ENCODE measurements at regions not wholly inside any gene's neighbourhood (a gene's known extent, or its start where the extent isn't known, plus 50 kb on each side); places are given as distances from the start of the nearest gene placed in this dataset.

DNA sequence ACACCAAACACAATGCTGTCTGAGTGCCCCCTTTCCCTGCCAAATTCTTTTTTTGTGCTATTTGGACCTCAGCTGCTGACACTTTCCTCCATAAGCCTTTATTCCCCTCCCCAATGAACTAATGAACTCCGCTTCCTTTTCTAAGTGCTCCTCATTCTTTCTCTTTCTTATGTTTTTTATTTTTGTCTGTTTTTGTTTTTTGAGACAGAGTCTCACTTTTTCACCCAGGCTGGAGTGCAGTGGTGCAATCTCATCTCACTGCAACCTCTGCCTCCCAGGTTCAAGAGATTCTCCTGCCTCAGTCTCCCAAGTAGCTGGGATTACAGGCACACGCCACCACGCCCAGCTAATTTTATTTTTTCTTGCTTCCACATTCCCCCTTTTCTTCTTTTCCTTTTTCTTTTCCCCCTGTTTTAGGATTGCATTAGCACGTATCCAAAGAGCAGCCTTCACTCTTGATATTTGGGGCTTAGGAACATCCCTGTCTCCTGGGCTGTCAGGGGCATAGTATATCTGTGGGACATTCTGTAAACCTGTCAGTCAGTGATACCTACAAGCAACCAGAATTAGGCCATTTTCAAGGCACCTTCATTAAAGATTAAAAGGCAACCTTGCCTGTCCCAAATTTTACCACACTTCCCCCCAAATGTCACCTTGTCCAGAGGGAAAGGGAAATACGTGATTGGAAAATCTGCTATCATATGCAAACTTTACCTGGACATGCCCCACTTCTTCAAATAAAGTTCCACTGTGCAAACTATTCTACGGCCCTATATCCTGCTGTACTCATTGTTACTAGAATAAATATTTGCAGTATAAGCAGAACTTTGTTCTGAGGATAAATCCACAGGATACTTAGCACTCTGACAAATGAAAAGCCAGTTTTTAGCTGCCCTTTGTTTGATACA lies 65.1 kb upstream of the ACSL3 start:
- no peaks in the 10 kb centered on the region for H3K27me3 ChIP-seq
- no peak overlapping the region for H3K27ac ChIP-seq
- H3K4me1 ChIP-seq: peaks cover 0 to 56% (median 13%) of the 10 kb centered on the region in 10 experiments; a peak in 14 of 20 replicates
- no peaks in the 10 kb centered on the region for H3K36me3 ChIP-seq
- no peaks in the 10 kb centered on the region for H3K9me3 ChIP-seq (replicated peaks in 1 of 11)
- no peak overlapping the region for H3K9ac ChIP-seq
- peak overlapping the region in 3 of 11 experiments; percentile 59 to 73 (median 68); a peak in 5 of 22 replicates for H3K4me2 ChIP-seq
- no peaks in the 10 kb centered on the region for H4K20me1 ChIP-seq
- H3K4me3 ChIP-seq: no peak overlapping the region
- no peak for TF ChIP-seq Cebpa-rat (IDR thresholded peaks at IDR 0.05)

- peak overlapping the region in 5 of 11 experiments; percentile 15 to 73 (median 59); a peak in 8 of 22 replicates for H3K4me2 ChIP-seq
- peak overlapping the region in 1 of 11 experiments; percentile 8; a peak in 1 of 22 replicates for H3K9ac ChIP-seq
- H3K27ac ChIP-seq: peak overlapping the region in 3 of 11 experiments; percentile 6 to 85 (median 79); a peak in 3 of 22 replicates
- peaks cover 0 to 55% (median 13%) of the 10 kb centered on the region in 10 experiments; a peak in 14 of 20 replicates for H3K4me1 ChIP-seq
- no peaks in the 10 kb centered on the region for H4K20me1 ChIP-seq
- H3K4me3 ChIP-seq: no peak overlapping the region
- H3K27me3 ChIP-seq: no peaks in the 10 kb centered on the region
- no peak for TF ChIP-seq Cebpa-rat (IDR thresholded peaks at IDR 0.05)
- H3K9me3 ChIP-seq (replicated peaks in 1 of 11): no peaks in the 10 kb centered on the region
- no peaks in the 10 kb centered on the region for H3K36me3 ChIP-seq
These were observed 64.3 kb upstream of the ACSL3 start for GRCh38 chr2:222796413-222797103.

DNA sequence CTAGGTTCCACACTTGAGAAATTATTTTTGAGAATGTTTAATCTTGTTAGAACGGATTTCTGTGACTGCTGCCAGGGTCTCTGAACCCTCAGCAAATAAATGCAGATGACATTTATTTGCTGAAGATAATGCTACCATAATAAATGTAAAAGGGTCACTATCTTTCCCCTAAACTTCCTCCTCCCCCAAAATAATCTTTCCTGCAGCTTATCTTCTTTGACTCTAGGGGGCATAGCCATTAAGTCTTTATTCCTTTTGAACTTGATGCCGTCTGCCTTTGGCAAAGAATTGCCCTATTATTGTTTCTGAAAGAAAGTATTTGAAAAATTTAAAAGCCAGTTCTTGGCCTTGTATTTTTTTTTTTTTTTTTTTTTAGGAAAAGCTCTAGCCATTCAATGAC lies 63.6 kb upstream of the ACSL3 start:
- H3K4me3 ChIP-seq: no peak overlapping the region
- peaks cover 0 to 48% (median 10%) of the 10 kb centered on the region in 10 experiments; a peak in 14 of 20 replicates for H3K4me1 ChIP-seq
- no peaks in the 10 kb centered on the region for H3K36me3 ChIP-seq
- H3K27ac ChIP-seq: peak overlapping the region in 3 of 11 experiments; percentile 75 to 85 (median 79); a peak in 7 of 22 replicates
- H3K27me3 ChIP-seq: no peaks in the 10 kb centered on the region
- peak overlapping the region in 4 of 11 experiments; percentile 18 to 73 (median 64); a peak in 6 of 22 replicates for H3K4me2 ChIP-seq
- no peak for TF ChIP-seq Cebpa-rat (IDR thresholded peaks at IDR 0.05)
- no peaks in the 10 kb centered on the region for H3K9me3 ChIP-seq (replicated peaks in 1 of 11)
- H4K20me1 ChIP-seq: no peaks in the 10 kb centered on the region
- peak overlapping the region in 2 of 11 experiments; percentile 16 to 25; a peak in 2 of 22 replicates for H3K9ac ChIP-seq

- no peaks in the 10 kb centered on the region for H3K9me3 ChIP-seq (replicated peaks in 1 of 11)
- no peaks in the 10 kb centered on the region for H3K27me3 ChIP-seq
- H3K4me2 ChIP-seq: peak overlapping the region in 4 of 11 experiments; percentile 44 to 73 (median 64); a peak in 8 of 22 replicates
- H3K9ac ChIP-seq: peak overlapping the region in 3 of 11 experiments; percentile 33 to 62 (median 35); a peak in 3 of 22 replicates
- no peaks in the 10 kb centered on the region for H4K20me1 ChIP-seq
- no peak overlapping the region for H3K4me3 ChIP-seq
- peaks cover 0 to 43% (median 9%) of the 10 kb centered on the region in 10 experiments; a peak in 13 of 20 replicates for H3K4me1 ChIP-seq
- H3K27ac ChIP-seq: peak overlapping the region in 5 of 11 experiments; percentile 17 to 85 (median 75); a peak in 8 of 22 replicates
- TF ChIP-seq Cebpa-rat (IDR thresholded peaks at IDR 0.05): no peak
- no peaks in the 10 kb centered on the region for H3K36me3 ChIP-seq
These were observed 63.0 kb upstream of the ACSL3 start for GRCh38 chr2:222797871-222798270.

DNA sequence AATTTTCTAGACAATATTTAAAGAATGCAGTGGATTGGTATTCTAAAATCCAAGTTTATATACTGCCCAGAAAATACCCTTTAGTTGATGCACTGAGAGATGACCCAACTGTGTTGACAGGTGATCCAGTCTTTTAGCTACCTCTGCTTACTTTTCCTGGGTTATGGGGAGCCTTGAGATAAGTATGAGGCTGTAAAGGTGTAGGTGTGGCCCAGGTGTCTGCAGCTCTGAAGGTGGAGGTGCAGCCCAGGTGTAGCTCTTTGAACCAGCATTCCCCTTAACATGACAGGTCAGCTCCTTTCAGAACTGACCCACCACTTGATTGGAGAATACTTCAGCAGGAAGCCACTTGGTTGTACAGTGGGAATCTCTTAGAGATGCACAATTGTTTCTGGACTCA lies 62.3 kb upstream of the ACSL3 start:
- Histone ChIP-seq H3K9ac (peak overlapping the region in 1 of 11 experiments; percentile 62; a peak in 2 of 22 replicates), H3K4me1 (peaks cover 0 to 43% (median 9%) of the 10 kb centered on the region in 10 experiments; a peak in 13 of 20 replicates), H3K9me3 (replicated peaks in 1 of 11) (no peaks in the 10 kb centered on the region), H3K36me3 (no peaks in the 10 kb centered on the region), H3K4me3 (no peak overlapping the region), H3K27me3 (no peaks in the 10 kb centered on the region), H3K27ac (peak overlapping the region in 5 of 11 experiments; percentile 17 to 85 (median 75); a peak in 8 of 22 replicates), H4K20me1 (no peaks in the 10 kb centered on the region), H3K4me2 (peak overlapping the region in 4 of 11 experiments; percentile 44 to 73 (median 64); a peak in 8 of 22 replicates)
- TF ChIP-seq Cebpa-rat (IDR thresholded peaks at IDR 0.05): no peak

- Histone ChIP-seq H3K27me3 (no peaks in the 10 kb centered on the region), H4K20me1 (no peaks in the 10 kb centered on the region), H3K9me3 (replicated peaks in 1 of 11) (no peaks in the 10 kb centered on the region), H3K9ac (no peak overlapping the region), H3K4me1 (peaks cover 0 to 43% (median 9%) of the 10 kb centered on the region in 10 experiments; a peak in 13 of 20 replicates), H3K4me3 (no peak overlapping the region), H3K4me2 (peak overlapping the region in 3 of 11 experiments; percentile 1 to 73 (median 68); a peak in 4 of 22 replicates), H3K36me3 (no peaks in the 10 kb centered on the region), H3K27ac (no peak overlapping the region)
- no peak for TF ChIP-seq Cebpa-rat (IDR thresholded peaks at IDR 0.05)
These were observed 61.4 kb upstream of the ACSL3 start for GRCh38 chr2:222799262-222799918.

DNA sequence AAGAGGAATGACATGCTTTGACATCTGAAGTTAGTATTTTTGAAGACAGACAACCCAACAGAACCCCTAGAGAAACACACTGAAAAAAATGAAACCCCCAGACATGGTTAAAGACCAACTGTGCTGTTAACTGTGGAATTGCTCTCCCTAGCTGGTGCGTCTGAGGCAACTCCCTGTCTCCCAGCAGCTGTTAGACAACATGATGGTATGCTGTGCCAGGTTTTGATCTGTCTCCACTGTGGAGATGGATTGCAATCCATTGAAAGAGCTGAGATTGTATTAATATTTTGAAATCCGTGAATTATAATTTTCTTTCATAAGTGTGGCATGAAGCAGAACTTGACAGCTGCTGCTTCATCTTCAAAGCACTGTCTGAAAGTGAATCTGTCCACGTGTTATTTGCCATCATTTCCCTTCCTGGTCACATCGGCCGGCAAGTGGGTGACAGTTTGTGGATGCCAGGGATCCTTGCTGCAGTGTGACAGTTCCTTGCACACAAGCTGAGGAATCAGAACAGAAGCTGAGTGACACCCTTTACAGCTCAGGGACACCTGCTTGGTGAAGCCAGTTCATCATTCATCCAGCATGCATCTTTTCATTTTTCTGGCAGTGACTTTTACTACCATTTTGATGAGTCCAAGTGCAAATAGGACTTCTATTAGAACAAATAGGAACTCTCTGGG lies 58.2 kb upstream of the ACSL3 start:
- Histone ChIP-seq H3K36me3 (no peaks in the 10 kb centered on the region), H3K9me3 (replicated peaks in 1 of 11) (no peaks in the 10 kb centered on the region), H3K27ac (no peak overlapping the region), H3K9ac (no peak overlapping the region), H3K27me3 (no peaks in the 10 kb centered on the region), H3K4me3 (no peak overlapping the region), H3K4me2 (no peak overlapping the region), H4K20me1 (no peaks in the 10 kb centered on the region), H3K4me1 (peaks cover 0 to 38% (median 9%) of the 10 kb centered on the region in 10 experiments; a peak in 13 of 20 replicates)
- TF ChIP-seq Cebpa-rat (IDR thresholded peaks at IDR 0.05): no peak

DNA sequence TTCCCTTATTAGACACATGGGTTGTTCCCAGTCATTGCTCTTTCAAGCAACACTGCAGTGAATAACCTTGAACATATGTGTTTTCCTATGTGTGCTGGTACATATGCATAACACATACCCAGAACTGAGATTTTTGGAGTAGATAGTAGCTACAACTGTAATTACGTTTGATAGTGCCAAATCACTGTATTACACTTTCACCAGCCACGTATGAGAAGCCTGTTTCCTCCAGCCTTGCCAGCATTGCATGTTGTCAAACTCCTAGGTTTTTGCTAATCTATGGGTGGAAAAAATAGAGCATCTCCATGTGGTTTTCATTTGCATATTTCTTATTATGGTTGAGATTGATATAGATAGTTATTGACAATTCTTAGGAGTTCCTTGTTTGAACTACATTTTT lies 56.5 kb upstream of the ACSL3 start:
- Histone ChIP-seq H3K9me3 (replicated peaks in 1 of 11) (no peaks in the 10 kb centered on the region), H3K4me2 (no peak overlapping the region), H3K9ac (no peak overlapping the region), H3K27ac (no peak overlapping the region), H3K4me1 (peaks cover 0 to 23% (median 7%) of the 10 kb centered on the region in 10 experiments; a peak in 13 of 20 replicates), H3K27me3 (no peaks in the 10 kb centered on the region), H4K20me1 (no peaks in the 10 kb centered on the region), H3K36me3 (no peaks in the 10 kb centered on the region), H3K4me3 (no peak overlapping the region)
- TF ChIP-seq Cebpa-rat (IDR thresholded peaks at IDR 0.05): no peak

Measured in BLaER1 treated with 17β-estradiol and CSF1 and Interleukin-3, amounts not matched to agents 10 nM and 100 nM (cell line).